ENCODE measurements at regions not wholly inside any gene's neighbourhood (a gene's known extent, or its start where the extent isn't known, plus 50 kb on each side); places are given as distances from the start of the nearest gene placed in this dataset.

- Histone ChIP-seq H3K4me1 (peaks cover 0 to 17% (median 7%) of the 10 kb centered on the region in 4 donors), H3K27me3 (no peaks in the 10 kb centered on the region), H3K36me3 (no peaks in the 10 kb centered on the region), H3K9me3 (no peaks in the 10 kb centered on the region), H3K27ac (no peak overlapping the region), H3K4me3 (no peak overlapping the region)
- 79 to 91% methylated on average over 3 of the region's 3 CpGs for WGBS, 2 donors
- no peak for DNase-seq
- TF ChIP-seq POLR2A (IDR thresholded peaks at IDR 0.05) (no peak), POLR2AphosphoS5 (IDR thresholded peaks at IDR 0.05) (no peak), EP300 (IDR thresholded peaks at IDR 0.05) (no peak)
- TF ChIP-seq, protein P1, sequence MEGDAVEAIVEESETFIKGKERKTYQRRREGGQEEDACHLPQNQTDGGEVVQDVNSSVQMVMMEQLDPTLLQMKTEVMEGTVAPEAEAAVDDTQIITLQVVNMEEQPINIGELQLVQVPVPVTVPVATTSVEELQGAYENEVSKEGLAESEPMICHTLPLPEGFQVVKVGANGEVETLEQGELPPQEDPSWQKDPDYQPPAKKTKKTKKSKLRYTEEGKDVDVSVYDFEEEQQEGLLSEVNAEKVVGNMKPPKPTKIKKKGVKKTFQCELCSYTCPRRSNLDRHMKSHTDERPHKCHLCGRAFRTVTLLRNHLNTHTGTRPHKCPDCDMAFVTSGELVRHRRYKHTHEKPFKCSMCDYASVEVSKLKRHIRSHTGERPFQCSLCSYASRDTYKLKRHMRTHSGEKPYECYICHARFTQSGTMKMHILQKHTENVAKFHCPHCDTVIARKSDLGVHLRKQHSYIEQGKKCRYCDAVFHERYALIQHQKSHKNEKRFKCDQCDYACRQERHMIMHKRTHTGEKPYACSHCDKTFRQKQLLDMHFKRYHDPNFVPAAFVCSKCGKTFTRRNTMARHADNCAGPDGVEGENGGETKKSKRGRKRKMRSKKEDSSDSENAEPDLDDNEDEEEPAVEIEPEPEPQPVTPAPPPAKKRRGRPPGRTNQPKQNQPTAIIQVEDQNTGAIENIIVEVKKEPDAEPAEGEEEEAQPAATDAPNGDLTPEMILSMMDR (IDR thresholded peaks at IDR 0.05), result no peak
- ATAC-seq (ENCODE audit: low FRiP score in 2 of 2), result no peak
Observed at GRCh38 chr7:33745934-33746333, 159.4 kb upstream of the BMPER start.

- H3K27me3 ChIP-seq, result no peaks in the 10 kb centered on the region
- TF ChIP-seq POLR2AphosphoS5 (IDR thresholded peaks at IDR 0.05), result no peak
- TF ChIP-seq, protein P1 (IDR thresholded peaks at IDR 0.05), result no peak
- TF ChIP-seq POLR2A (IDR thresholded peaks at IDR 0.05), result no peak
- TF ChIP-seq EP300 (IDR thresholded peaks at IDR 0.05), result no peak
- peaks cover 0 to 7% (median 0%) of the 10 kb centered on the region in 4 donors for H3K4me1 ChIP-seq
- DNase-seq (no peak), ATAC-seq (ENCODE audit: low FRiP score in 2 of 2) (no peak)
- H3K9me3 ChIP-seq, result no peaks in the 10 kb centered on the region
- H3K36me3 ChIP-seq, result no peaks in the 10 kb centered on the region
- H3K27ac ChIP-seq, result no peak overlapping the region
- no peak overlapping the region for H3K4me3 ChIP-seq
- 69 to 75% methylated on average over 7 of the region's 7 CpGs for WGBS, 2 donors
Observed at GRCh38 chr7:33748793-33749192, 156.5 kb upstream of the BMPER start.

DNA sequence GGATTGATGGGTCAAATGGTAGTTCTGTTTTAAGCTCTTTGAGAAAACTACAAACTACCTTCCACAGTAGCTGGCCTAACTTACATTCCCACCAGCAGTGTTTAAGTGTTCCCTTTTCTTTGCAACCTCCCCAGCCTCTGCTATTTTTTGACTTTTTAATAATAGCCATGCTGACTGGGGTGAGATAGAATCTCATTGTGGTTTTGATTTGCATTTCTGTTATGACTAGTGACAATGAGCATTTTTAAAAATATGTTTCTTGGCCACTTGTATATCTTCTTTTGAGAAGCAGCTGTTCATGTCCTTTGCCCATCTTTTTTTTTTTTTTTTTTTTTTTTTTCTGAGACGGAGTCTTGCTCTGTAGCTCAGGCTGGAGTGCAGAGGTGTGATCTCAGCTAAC, 155.2 kb upstream of the BMPER start:
- DNase-seq, result no peak

GRCh38 chr7:33751443-33751842, 153.9 kb upstream of the BMPER start:
- no peak for DNase-seq
- TF ChIP-seq EP300 (IDR thresholded peaks at IDR 0.05), result no peak
- TF ChIP-seq, protein P1 (IDR thresholded peaks at IDR 0.05), result no peak
- TF ChIP-seq POLR2A (IDR thresholded peaks at IDR 0.05), result no peak
- TF ChIP-seq POLR2AphosphoS5 (IDR thresholded peaks at IDR 0.05), result no peak
- H3K4me3 ChIP-seq, result no peak overlapping the region
- peaks cover 0 to 11% (median 8%) of the 10 kb centered on the region in 4 donors for H3K4me1 ChIP-seq
- WGBS, 2 donors, result 83 to 84% methylated on average over 1 of the region's 1 CpG
- no peaks in the 10 kb centered on the region for H3K27me3 ChIP-seq
- H3K27ac ChIP-seq, result no peak overlapping the region
- no peaks in the 10 kb centered on the region for H3K9me3 ChIP-seq
- H3K36me3 ChIP-seq, result no peaks in the 10 kb centered on the region
- no peak for ATAC-seq (ENCODE audit: low FRiP score in 2 of 2)

More for the DNA sequence above, 155.2 kb upstream of the BMPER start:
- H3K4me3 ChIP-seq, result no peak overlapping the region
- no peak for ATAC-seq (ENCODE audit: low FRiP score in 2 of 2)
- no peaks in the 10 kb centered on the region for H3K27me3 ChIP-seq
- peaks cover 0 to 9% (median 4%) of the 10 kb centered on the region in 4 donors for H3K4me1 ChIP-seq
- no peak overlapping the region for H3K27ac ChIP-seq
- TF ChIP-seq EP300 (IDR thresholded peaks at IDR 0.05) (no peak), POLR2A (IDR thresholded peaks at IDR 0.05) (no peak)
- H3K9me3 ChIP-seq, result no peaks in the 10 kb centered on the region
- 85 to 91% methylated on average over 1 of the region's 1 CpG for WGBS, 2 donors
- no peaks in the 10 kb centered on the region for H3K36me3 ChIP-seq

GRCh38 chr7:33753881-33754525, 151.3 kb upstream of the BMPER start:
- peaks cover 0 to 12% (median 9%) of the 10 kb centered on the region in 4 donors for H3K4me1 ChIP-seq
- H3K27me3 ChIP-seq, result no peaks in the 10 kb centered on the region
- TF ChIP-seq EP300 (IDR thresholded peaks at IDR 0.05) (no peak), POLR2AphosphoS5 (IDR thresholded peaks at IDR 0.05) (no peak), POLR2A (IDR thresholded peaks at IDR 0.05) (no peak)
- TF ChIP-seq, protein P1 (IDR thresholded peaks at IDR 0.05), result no peak
- no peaks in the 10 kb centered on the region for H3K36me3 ChIP-seq
- H3K4me3 ChIP-seq, result no peak overlapping the region
- 79 to 80% methylated on average over 6 of the region's 6 CpGs for WGBS, 2 donors
- no peak for ATAC-seq (ENCODE audit: low FRiP score in 2 of 2)
- H3K9me3 ChIP-seq, result no peaks in the 10 kb centered on the region
- H3K27ac ChIP-seq, result no peak overlapping the region
- DNase-seq, result no peak

Measured in upper lobe of left lung (tissue), 6 donors.